Right renal cortex interstitium (tissue), 3 donors: ENCODE measurements at regions not wholly inside any gene's neighbourhood (a gene's known extent, or its start where the extent isn't known, plus 50 kb on each side); places are given as distances from the start of the nearest gene placed in this dataset.
"Not testable (repeated sequence)": the region's sequence is repeated elsewhere in the genome, so short reads cannot be mapped to it uniquely, and the experiment has no call there.

Experiments used
- DNase-seq, 3 donors: peaks; one replicate each; pipeline ENCODE4 v3.0.0-alpha.2; 2013; ENCODE audit warnings: low read depth in 3 of 3, low spot score in 2 of 3

DNA sequence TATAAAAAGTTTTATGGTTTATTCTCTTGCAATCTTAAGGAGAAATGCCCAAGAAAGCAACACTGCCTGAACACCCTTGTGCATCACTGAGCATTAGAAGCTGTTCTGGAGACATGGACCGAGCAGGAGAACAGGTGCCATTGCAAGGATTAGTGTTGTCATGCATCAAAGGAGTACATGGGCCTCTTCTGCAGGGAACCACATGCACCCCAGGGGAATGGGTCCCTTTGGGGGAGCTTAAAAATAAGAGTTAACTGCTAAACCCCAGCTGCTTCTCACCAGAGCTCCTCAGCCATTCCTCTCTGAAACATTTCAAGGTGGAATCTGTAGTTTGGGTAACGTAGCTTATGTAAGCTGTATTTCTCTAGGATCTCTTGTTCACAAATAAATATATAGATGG is 353.0 kb upstream of the SLC7A11 start:
- no peak for DNase-seq

DNA sequence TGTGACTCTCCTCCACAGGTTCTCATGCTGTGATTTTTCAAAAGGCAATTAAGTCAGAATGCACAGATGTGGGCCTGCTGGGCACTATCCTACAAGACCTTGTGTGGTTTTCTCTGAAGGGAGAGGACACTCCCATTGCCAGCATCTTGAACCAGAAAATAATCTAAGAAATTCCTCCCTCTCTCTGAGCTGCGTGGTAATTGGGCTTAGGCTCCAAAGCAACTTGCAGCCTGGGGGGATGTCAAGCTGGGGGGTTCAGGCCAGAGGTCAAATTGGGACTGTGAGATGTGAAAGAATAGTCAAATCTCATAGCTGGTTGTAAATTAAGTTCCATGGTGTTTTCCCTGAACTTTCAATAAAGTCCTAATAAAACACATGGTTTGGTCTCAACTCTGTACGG is 350.6 kb upstream of the SLC7A11 start:
- DNase-seq: no peak

DNA sequence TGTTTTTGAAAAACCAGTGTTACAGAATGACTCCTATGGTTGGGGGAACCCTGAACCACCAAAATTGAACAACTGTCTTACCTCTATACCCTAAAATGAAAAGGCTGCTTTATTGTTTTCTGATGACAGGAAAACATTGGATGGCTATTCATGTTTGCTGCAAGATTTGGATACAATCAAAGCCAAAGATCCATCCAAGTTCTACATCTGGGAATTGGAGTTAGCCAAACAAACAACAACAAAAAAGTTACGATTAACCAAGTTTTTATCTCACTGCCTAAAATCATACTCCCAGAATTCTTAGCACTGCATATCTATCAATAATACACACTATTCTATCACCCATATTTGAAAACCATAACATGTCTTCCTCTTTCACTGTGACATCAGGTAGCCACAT is 349.7 kb upstream of the SLC7A11 start:
- DNase-seq: no peak

DNA sequence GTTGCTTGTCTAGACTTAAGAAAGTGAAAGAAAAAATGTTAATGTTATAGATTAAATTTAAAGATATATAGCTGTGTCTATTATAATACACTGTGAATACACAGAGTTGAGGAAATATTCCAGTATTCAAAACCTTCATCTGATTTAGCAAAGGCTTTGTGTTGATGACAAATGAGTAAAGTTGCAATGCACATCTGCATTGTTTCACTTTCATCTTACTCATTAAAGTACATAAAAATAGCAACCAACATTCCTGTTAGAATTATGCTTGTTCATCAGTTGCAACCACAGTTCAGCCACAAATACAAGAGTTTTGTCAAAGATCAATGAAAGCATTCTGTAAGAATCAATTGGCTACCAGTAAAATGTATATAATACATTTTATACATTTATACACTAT is 346.4 kb upstream of the SLC7A11 start:
- DNase-seq: no peak

DNA sequence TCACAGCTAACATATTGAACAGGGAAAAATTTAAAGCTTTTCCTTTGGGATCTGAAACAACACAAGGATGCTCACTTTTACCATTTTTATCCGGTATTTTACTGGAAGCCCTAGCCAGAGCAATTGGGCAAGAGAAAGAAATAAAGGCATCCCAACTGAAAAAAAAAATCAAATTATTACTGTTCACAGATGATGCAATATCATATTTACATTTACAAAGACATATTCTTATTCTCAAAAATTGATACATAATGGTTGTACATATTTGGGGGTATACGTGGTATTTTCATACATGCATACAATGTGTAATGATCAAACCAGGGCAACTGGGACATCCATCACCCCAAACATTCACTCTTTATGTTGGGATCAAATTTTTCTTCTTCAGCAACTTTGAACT is 337.0 kb upstream of the SLC7A11 start:
- no peak for DNase-seq

DNA sequence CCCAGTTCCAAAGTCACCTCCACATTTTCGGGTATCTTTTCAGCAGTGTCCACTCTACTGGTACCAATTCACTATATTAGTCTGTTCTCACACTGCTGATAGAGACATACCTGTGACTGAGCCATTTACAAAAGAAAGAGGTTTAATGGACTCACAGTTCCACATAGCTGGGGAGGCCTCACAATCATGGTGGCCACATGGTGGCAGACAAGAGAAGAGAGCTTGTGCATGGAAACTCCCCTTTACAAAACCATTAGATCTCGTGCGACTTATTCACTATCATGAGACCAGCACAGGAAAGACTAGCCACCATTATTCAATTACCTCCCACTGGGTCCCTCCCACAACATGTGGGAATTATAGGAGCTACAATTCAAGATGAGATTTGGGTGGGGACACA is 335.7 kb upstream of the SLC7A11 start:
- DNase-seq: not testable (repeated sequence)

DNA sequence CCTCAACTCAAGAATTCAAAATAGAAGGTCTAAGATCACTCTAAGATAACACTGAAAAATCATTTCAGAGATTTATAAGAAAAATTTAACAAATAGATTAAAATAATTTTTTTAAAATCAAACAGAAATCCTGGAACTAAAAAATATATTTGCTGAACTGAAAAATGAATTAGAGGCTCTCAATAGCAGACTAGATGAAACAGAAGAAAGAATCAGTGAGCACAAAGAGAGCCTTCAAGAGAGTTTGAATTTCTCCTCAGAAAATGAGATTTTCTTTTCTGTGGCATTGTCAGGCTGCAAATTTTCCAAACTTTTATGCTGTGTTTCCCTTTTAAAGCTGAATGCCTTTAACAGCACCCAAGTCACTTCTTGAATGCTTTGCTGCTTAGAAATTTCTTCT is 335.0 kb upstream of the SLC7A11 start:
- no peak for DNase-seq

DNA sequence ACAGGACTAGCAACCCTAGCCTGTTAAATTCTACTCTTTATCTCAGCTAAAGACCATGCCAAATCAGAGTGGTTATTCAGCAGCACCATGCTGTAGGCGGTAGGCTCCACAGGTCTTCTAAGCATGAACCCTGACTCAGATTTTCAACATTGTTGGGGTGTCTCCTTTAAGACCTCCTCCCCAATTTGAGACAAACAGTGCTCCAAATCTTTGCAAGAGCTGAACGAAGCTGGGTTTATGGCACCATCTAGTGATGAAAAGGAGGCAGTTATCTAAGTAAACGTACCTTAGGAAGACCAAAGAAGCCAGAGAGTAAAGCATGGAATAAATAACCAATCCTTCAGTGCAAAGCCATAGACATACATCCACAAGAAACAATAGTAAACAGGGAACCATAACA is 334.5 kb upstream of the SLC7A11 start:
- DNase-seq: no peak

DNA sequence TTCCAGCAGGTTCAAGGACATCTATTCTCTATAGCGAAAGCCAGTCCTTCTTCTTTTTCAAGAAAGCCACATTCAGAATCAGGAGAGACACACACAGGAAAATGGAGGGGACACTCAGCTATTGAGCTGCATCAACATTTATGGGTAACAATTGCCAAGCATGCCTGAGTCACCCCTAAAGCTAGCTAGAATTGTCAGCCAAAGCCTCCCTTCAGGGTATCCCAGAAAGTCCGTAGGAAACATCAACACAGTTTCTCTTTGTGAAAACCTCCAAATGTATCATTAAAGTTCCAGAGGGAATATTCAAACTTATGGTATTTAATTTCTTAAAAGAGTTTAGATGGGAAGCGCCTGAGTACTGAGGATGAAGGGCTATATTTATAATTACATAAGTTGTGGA is 331.1 kb upstream of the SLC7A11 start:
- DNase-seq: no peak

DNA sequence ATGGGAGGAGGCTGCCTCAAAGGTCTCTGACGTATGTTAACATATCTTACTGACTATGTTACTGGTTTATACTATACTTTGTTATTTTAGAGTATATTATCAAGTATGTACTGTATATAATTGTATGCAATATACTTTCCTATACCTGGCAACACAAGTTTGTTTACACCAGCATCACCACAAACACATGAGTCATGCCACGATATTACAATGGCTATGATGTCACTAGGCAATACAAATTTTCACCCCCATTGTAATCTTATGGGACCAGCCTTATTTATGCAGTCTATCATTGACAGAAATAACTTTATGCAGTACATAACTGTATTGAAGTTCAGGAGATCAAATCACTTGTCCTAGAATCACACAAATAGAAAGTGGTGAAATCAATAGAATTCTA is 329.9 kb upstream of the SLC7A11 start:
- no peak for DNase-seq

DNA sequence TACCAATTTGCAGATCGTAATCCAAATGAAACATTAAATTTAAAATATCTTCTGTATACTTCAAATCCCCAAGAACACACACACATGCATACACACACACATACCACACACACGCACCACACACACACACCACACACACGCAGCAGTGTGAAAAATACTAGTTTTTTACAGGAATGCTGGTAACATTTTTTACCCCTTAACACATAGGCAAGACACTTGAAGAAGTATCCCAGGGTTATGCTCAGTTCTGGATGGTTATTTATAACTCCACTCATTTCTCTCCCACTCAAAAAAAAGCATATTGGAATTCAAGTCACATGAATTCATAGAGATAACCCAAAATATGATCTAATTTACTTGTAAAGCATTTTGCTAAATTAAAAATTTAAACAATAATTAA is 325.5 kb upstream of the SLC7A11 start:
- DNase-seq: no peak

DNA sequence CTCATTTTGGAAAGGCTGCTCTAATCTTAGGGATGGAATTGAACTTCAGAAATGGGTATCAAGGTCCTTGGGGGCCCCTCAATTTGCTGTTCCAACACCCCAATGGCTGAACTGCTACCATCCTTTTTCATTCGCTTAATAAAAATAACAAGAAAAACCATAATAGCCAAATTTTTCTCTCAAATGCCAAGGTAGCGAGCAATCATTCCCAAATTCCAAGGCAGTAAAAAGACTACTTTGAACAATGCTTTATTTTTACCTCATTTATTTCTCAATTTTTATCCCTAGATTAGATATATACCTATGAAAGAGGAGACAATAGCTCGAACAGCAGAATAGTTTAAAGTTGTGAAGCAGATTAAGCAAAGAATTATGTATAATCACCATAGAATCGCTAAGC is 323.4 kb upstream of the SLC7A11 start:
- DNase-seq: no peak

DNA sequence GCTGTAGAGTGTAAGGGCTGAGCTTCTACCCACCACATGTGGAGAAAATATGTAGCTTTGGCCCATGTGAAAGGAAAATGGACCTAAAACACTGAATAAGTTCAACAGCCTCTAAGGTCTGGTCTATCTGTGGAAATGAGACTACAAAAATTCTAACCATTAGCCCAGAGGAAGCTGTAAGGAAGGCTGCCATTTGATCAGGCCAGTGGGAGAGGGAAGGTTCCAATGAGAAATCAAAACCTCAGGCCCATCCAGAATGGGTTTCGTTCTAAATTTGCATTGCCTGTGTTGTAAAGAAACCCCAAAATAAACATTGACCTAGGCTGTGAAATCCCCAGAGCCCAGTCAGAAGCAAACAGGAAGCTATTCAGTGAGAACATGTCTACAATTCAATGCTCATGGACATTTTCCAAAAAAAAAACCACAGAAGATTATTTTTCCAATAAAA is 320.4 kb upstream of the SLC7A11 start:
- no peak for DNase-seq

DNA sequence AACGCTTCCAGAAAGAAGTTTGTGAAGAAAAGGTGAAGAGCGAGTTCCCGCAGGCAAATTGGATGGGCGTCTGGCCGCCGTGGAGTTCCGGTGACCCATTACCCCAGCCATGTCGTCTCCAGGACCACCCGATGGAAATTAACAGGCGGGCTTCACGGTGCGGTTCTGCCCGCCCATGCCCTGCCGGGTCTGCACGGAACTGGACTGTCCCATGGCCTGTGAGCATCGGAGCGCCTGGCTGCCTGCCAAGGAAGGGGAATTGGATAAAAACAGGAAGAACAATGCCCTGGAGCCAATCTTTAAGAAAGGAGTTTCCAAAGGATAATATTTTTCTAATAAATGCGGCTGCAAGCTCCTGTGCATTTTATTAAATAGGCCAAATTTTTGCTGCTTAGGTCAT is 319.8 kb upstream of the SLC7A11 start:
- DNase-seq: no peak

DNA sequence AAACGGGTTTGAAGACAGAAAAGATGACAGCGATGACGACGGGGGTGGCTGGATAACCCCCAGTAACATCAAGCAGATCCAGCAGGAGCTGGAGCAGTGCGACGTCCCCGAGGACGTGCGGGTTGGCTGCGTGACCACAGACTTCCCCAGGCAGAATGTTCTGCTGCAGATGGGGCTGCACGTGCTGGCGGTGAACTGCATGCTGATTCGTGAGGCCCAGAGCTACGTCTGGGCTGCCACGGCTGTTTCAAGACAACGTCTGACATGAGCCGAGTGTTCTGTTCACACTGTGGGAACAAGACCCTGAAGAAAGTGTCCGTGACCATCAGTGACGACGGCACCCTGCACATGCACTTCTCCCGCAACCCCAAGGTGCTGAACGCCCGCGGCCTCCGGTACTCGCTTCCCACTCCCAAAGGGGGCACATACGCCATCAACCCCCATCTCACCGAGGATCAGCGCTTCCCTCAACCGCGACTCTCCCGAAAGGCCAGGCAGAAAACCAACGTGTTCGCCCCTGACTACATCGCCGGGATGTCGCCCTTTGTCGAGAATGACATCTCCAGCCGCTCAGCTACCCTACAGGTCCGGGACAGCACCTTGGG is 319.2 kb upstream of the SLC7A11 start:
- no peak for DNase-seq

DNA sequence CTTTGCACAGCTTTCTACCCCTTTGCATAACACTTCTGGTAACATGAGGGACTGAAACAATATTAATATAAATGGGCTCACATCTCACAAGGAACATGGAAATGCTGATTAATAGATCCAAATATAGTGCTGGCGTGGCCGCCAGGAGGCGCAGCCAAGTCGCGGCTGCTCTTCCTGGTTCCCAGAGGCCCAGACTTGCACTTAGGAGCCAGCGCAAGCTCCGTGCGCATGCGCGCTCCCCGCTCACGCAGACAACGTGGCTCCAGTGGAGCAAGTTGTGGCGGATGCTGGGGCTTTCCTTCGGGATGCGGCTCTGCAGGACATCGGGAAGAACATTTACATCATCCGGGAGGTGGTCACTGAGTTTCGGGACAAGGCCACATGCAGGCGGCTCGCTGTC is 318.3 kb upstream of the SLC7A11 start:
- no peak for DNase-seq

DNA sequence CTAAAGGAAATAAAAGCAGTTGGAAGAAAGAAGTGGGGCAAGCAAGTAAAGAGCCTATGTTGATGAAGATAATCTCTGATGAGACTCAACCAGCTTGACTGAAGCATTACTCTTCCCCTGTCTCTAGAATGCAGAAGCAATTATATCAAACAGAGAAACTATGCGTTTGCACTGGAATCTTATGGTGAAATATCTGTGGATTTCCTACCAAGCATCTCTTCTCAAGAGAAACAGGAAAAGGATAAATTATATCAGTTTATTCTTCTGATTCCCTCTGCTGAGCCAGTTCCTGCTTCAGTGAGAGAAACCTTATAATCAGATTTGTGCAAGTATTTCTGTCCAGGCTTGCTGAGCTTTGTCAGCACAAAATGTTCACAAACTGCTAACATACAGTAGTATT is 316.7 kb upstream of the SLC7A11 start:
- no peak for DNase-seq

DNA sequence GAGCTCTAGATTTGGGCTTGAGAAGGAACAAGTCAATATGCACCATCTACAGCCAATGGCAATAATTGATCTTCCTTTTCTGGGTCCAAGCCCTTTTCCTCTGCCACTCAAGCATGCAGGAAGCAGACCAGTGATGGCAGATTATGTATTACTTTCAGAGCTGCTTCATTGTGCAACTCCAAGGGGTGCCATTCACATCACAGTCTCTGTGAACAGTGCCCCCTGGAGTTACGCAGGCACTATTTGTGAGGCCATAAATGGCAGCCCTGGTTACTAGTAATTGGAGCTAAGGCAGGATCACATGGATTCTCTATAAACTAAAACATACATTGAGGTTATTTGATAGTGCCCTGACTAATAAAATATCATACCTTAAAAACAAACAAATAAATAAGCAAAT is 313.4 kb upstream of the SLC7A11 start:
- DNase-seq: no peak

DNA sequence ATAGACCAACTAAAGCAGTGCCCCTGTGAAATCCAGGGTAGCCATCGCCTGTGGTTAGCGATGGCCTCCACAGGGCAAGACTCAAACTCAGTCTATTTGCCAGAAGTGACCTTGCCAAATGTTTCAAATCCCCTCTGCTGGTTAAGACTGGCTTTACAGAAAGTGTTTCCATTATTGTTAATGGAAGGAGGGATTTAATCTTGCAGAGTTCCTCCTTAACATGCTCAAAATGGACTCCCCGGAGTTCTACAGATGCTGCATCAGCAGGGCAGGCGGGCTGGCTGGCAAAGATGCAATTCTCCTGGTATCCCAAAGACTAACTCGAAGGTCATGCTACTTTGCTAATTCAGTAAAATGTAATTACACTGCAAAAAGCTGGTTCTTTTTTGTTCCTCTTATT is 313.0 kb upstream of the SLC7A11 start:
- DNase-seq: no peak

DNA sequence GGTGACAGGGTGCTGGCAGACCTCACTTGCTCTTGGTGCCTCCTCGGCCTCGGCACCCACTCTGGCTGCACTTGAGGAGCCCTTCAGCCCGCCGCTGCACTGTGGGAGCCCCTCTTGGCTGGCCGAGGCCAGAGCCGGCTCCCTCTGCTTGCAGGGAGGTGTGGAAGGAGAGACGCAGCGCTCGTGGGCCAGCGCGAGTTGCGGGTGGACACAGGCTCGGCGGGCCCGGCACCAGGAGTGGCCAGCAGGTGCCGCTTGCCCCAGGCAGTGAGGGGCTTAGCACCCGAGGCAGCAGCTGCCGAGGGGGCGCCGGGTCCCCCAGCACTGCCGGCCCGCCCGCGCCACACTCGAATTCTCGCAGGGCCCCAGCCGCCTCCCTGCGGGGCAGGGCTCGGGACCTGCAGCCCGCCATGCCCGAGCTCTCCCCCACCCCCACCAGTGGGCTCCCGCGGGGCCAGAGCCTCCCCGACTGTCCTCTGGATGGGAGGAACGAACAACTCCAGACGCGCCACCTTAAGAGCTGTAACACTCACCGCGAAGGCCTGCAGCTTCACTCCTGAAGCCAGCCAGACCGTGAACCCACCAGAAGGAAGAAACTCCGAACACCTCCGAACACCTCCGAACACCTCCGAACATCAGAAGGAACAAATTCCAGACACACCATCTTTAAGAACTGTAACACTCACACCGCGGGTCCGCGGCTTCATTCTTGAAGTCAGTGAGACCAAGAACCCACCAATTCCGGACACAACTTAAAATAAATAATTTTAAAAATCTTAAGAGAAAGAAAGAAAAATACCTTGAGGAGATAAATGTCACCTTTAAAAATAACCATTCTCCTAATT is 311.1 kb upstream of the SLC7A11 start:
- no peak for DNase-seq

DNA sequence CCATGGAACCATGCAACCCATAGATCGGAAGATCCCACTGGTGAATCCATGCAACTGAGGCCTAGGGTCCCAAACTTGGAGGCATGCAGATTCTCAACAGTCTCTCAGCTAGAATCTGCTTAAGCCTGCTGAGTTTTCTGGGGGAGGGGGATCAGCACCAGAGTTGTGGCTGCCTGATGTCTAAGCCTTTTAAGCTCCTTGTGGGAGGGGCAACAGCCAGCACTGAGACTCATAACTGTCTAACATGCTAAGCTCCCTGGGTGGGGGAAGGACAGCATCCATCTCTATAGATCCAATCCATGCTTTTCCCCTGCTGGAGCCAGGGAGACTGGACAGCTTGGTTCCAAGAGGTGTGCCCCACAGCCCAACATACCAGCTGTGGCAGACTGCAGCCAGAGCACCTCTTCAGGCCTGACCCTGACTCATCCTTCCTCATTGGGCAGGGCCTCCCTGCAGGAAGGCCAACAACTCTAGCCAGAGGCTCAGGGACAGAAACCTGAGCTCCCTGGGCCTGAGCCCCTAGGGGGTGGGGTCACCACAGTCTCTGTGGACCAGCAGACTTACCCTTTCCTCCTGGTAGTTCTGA is 300.1 kb upstream of the SLC7A11 start:
- DNase-seq: no peak
